NCI-H748 (cell line): ENCODE measurements at regions not wholly inside any gene's neighbourhood (a gene's known extent, or its start where the extent isn't known, plus 50 kb on each side); places are given as distances from the start of the nearest gene placed in this dataset.
"Not testable (repeated sequence)": the region's sequence is repeated elsewhere in the genome, so short reads cannot be mapped to it uniquely, and the experiment has no call there.

ENCODE experiments used
- DNase-seq: peaks from one replicate; lab custom pipeline; 2025; ENCODE audit not compliant: unreplicated experiment; lab: John Stamatoyannopoulos, UW

- not testable (repeated sequence) for DNase-seq
These were observed 56.6 kb downstream of the CHST2 start for GRCh38 chr3:143175940-143176894.

- not testable (repeated sequence) for DNase-seq
These were observed 58.4 kb downstream of the CHST2 start for GRCh38 chr3:143177965-143178364.

- not testable (repeated sequence) for DNase-seq
These were observed 59.4 kb downstream of the CHST2 start for GRCh38 chr3:143178775-143179548.

- DNase-seq: no peak
These were observed 60.0 kb downstream of the CHST2 start for GRCh38 chr3:143179603-143180002.

- not testable (repeated sequence) for DNase-seq
These were observed 61.3 kb downstream of the CHST2 start for GRCh38 chr3:143180860-143181259.

GRCh38 chr3:143181977-143182376 lies 62.4 kb downstream of the CHST2 start:
- not testable (repeated sequence) for DNase-seq

GRCh38 chr3:143182866-143183664 lies 63.5 kb downstream of the CHST2 start:
- DNase-seq: no peak

- DNase-seq: no peak
These were observed 64.0 kb downstream of the CHST2 start for GRCh38 chr3:143183665-143183964.

GRCh38 chr3:143184099-143184498 lies 64.5 kb downstream of the CHST2 start:
- DNase-seq: no peak

GRCh38 chr3:143185401-143185800 lies 65.8 kb downstream of the CHST2 start:
- DNase-seq: no peak

- DNase-seq: no peak
These were observed 67.5 kb downstream of the CHST2 start for GRCh38 chr3:143187111-143187510.

- DNase-seq: no peak
These were observed 69.3 kb downstream of the CHST2 start for GRCh38 chr3:143188881-143189280.

- no peak for DNase-seq
These were observed 70.5 kb downstream of the CHST2 start for GRCh38 chr3:143190101-143190500.

- no peak for DNase-seq
These were observed 72.6 kb downstream of the CHST2 start for GRCh38 chr3:143192193-143192592.

GRCh38 chr3:143200001-143200924 lies 80.7 kb downstream of the CHST2 start:
- no peak for DNase-seq

- DNase-seq: no peak
These were observed 81.5 kb downstream of the CHST2 start for GRCh38 chr3:143201045-143201444.

GRCh38 chr3:143201870-143202752 lies 82.5 kb downstream of the CHST2 start:
- DNase-seq: no peak

GRCh38 chr3:143203142-143203541 lies 83.6 kb downstream of the CHST2 start:
- peak; percentile 50 for DNase-seq

- DNase-seq: no peak
These were observed 84.3 kb downstream of the CHST2 start for GRCh38 chr3:143203848-143204247.
